ENCODE measurements at regions not wholly inside any gene's neighbourhood (a gene's known extent, or its start where the extent isn't known, plus 50 kb on each side); places are given as distances from the start of the nearest gene placed in this dataset.

DNA sequence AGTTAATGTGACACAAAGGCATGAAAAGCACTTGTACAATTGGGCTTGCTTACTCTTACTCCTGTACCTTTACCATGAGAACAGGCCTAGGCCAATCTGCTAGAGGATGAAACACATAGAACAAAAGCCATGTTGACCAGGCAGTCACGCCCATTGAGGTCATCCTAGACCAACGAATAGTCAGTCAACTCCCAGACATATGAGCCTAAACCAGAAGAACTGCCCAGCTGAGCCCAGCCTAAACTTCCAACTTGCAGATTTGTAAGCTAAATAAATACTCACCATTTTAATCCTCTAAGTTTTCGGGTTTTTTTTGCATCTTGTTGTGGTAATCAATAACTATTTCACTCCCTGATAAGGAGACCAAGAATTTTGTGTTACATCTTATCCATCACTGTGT is 164.8 kb upstream of the ADRA1B start:
- TF ChIP-seq, protein P1, sequence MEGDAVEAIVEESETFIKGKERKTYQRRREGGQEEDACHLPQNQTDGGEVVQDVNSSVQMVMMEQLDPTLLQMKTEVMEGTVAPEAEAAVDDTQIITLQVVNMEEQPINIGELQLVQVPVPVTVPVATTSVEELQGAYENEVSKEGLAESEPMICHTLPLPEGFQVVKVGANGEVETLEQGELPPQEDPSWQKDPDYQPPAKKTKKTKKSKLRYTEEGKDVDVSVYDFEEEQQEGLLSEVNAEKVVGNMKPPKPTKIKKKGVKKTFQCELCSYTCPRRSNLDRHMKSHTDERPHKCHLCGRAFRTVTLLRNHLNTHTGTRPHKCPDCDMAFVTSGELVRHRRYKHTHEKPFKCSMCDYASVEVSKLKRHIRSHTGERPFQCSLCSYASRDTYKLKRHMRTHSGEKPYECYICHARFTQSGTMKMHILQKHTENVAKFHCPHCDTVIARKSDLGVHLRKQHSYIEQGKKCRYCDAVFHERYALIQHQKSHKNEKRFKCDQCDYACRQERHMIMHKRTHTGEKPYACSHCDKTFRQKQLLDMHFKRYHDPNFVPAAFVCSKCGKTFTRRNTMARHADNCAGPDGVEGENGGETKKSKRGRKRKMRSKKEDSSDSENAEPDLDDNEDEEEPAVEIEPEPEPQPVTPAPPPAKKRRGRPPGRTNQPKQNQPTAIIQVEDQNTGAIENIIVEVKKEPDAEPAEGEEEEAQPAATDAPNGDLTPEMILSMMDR (IDR thresholded peaks at IDR 0.05; ENCODE audit: low read depth, low read length, missing control alignments), result no peak
- DNase-seq (ENCODE audit: low read depth), result no peak
- H3K4me3 ChIP-seq (ENCODE audit: low read depth, low read length), result no peak overlapping the region

DNA sequence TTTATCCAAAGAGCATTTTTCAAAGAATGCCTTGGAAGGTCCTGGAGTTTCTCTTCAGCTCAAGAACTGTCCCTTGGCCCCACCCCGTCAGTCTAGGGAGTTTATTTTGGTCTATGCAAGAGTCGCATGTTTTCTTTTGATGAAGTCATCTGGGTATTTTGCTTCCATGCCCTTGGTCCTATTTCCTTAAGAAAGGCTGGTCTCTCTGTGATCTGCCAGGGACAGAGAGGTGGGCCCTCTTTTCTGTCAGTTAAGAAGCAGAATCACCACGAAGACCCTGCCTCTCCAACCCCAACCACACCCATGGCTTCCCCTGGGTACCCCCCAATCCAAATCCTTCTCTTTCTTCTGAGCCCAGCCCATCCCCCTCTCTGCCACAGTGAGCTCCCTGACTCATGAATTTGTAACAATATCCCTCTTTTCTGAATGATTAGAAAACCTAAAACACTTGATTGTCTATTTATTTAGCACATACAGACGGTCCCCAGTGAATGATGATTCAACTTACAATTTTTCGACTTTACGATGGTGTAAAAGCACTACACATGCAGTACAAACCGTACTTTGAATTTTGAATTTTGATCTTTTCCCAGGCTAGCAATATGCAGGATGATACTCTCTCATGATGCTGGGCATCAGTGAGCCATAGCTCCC is 163.5 kb upstream of the ADRA1B start:
- TF ChIP-seq, protein P1 (IDR thresholded peaks at IDR 0.05; ENCODE audit: low read depth, low read length, missing control alignments), result no peak
- no peak overlapping the region for H3K4me3 ChIP-seq (ENCODE audit: low read depth, low read length)
- DNase-seq (ENCODE audit: low read depth), result no peak

DNA sequence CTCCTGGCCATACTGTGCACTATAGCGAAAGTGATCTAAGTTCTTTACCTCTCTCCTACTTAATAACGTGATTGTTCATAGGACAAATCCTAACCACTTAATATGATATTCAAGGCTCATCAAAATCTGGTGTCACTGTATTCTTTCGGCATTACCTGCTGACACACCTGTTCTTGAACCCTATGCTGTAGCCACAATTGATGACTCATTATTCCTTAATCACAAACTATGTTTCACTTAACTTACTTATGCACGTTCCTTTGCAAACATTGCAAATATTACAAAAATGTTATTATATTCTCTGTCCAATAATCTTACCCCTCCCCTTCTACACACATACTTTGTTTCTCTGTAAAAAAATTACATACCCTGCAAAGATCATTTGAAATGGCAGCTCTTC is 158.1 kb upstream of the ADRA1B start:
- no peak for DNase-seq (ENCODE audit: low read depth)
- TF ChIP-seq, protein P1 (IDR thresholded peaks at IDR 0.05; ENCODE audit: low read depth, low read length, missing control alignments), result no peak
- no peak overlapping the region for H3K4me3 ChIP-seq (ENCODE audit: low read depth, low read length)

GRCh38 chr5:159759791-159760290 is 156.4 kb upstream of the ADRA1B start:
- TF ChIP-seq, protein P1 (IDR thresholded peaks at IDR 0.05; ENCODE audit: low read depth, low read length, missing control alignments), result no peak
- no peak for DNase-seq (ENCODE audit: low read depth)
- H3K4me3 ChIP-seq (ENCODE audit: low read depth, low read length), result no peak overlapping the region

DNA sequence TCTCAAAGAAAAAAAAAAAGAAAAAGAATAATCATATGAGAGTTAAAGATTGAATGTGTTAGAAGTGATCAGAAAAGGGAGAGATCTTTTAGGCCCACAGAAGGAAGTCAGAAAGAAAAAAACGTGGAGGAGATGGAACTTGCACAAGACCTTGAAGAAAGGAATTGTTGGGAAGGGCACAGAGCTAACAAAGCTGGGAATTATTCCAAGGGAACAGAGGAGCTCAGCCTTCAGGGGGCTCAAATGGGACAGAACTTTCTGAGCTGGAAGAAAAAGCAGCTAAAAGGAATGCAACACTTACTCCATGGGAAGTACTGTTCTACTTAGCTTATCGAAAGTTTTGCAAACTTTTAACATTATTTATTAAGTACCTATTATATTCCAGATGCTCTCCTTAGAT is 153.4 kb upstream of the ADRA1B start:
- H3K4me3 ChIP-seq (ENCODE audit: low read depth, low read length), result no peak overlapping the region
- DNase-seq (ENCODE audit: low read depth), result no peak
- TF ChIP-seq, protein P1 (IDR thresholded peaks at IDR 0.05; ENCODE audit: low read depth, low read length, missing control alignments), result no peak

- TF ChIP-seq, protein P1 (IDR thresholded peaks at IDR 0.05; ENCODE audit: low read depth, low read length, missing control alignments), result no peak
- H3K4me3 ChIP-seq (ENCODE audit: low read depth, low read length), result no peak overlapping the region
- DNase-seq (ENCODE audit: low read depth), result no peak
These were observed 152.7 kb upstream of the ADRA1B start for GRCh38 chr5:159763562-159763961.

Measured in GM12864 (cell line).